Mucosa of descending colon (tissue), 3 donors: ENCODE measurements at regions not wholly inside any gene's neighbourhood (a gene's known extent, or its start where the extent isn't known, plus 50 kb on each side); places are given as distances from the start of the nearest gene placed in this dataset.
A peak's percentile ranks its signal among the peaks of the same experiment; 100 is the strongest.

Experiments
- ATAC-seq: fragments of 200-7000 bp; cut with Tn5 transposase; one replicate; pipeline ENCODE4 v1.9.1; 2020; ENCODE audit warnings: mild to moderate bottlenecking, moderate library complexity
- DNase-seq, 3 donors: peaks; one replicate each; pipeline ENCODE4 v3.0.0-alpha.2; 2020
- H3K36me3 ChIP-seq: fragments of 200-600 bp; one replicate; pipeline ENCODE4 v1.8.0; 2021; ENCODE audit warnings: low read depth, mild to moderate bottlenecking
- H3K4me1 ChIP-seq: fragments of 200-600 bp; one replicate; pipeline ENCODE4 v1.8.0; 2021; ENCODE audit warnings: low read depth, mild to moderate bottlenecking
- H3K4me3 ChIP-seq: fragments of 200-600 bp; one replicate; pipeline ENCODE4 v1.8.0; 2021; ENCODE audit warnings: mild to moderate bottlenecking
- H3K9me3 ChIP-seq: fragments of 200-600 bp; one replicate; pipeline ENCODE4 v1.8.0; 2021; ENCODE audit warnings: mild to moderate bottlenecking
- intact Hi-C, 2 donors: fragments of 100-400 bp; cut with DNase I in 1 of 2; cut with micrococcal nuclease in 1 of 2; formaldehyde crosslinking; loops; one replicate each; pipeline versions ENCODE4 v1.11.0 to v1.11.1; 2022; cut with DNase I, micrococcal nuclease
- TF ChIP-seq, protein P1 (sequence below): fragments of 200-600 bp; IDR thresholded peaks from one replicate; pipeline ENCODE4 v1.8.0; 2022; ENCODE audit warnings: antibody characterized with exemption, mild to moderate bottlenecking
- donor health status: DM: no; HTN: no; CAD: no; lungs with moderate emphysema.
- donor health status: DM: no; HTN: no; CAD: no.
- donor health status: DM: no; HTN: yes; CAD: no.

DNA sequence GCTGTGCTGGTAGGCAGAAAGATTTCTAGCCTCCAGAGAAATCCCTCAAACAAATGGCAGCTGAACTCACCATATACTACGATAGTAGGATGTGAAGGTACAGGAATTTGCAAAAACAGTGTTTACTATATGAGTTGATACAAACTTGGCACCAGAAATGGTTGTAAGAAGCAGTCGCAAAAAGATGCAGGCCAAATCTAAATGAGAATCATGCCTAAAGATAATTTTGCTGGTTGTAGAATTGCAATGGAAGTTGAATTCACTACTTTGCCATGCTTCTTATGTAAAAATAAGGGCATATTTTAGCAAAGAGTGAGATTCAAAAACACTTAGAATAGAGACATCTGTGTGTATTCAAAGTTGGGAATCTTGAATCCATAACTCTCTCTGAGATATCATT is 924.7 kb downstream of the SUCLG1 start:
- no peak overlapping the region for H3K4me3 ChIP-seq
- no peaks in the 10 kb centered on the region for H3K9me3 ChIP-seq
- TF ChIP-seq, protein P1, sequence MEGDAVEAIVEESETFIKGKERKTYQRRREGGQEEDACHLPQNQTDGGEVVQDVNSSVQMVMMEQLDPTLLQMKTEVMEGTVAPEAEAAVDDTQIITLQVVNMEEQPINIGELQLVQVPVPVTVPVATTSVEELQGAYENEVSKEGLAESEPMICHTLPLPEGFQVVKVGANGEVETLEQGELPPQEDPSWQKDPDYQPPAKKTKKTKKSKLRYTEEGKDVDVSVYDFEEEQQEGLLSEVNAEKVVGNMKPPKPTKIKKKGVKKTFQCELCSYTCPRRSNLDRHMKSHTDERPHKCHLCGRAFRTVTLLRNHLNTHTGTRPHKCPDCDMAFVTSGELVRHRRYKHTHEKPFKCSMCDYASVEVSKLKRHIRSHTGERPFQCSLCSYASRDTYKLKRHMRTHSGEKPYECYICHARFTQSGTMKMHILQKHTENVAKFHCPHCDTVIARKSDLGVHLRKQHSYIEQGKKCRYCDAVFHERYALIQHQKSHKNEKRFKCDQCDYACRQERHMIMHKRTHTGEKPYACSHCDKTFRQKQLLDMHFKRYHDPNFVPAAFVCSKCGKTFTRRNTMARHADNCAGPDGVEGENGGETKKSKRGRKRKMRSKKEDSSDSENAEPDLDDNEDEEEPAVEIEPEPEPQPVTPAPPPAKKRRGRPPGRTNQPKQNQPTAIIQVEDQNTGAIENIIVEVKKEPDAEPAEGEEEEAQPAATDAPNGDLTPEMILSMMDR = no peak
- intact Hi-C loops = no loop called here
- no peak for ATAC-seq
- H3K4me1 ChIP-seq = no peaks in the 10 kb centered on the region
- no peaks in the 10 kb centered on the region for H3K36me3 ChIP-seq
- DNase-seq = no peak

DNA sequence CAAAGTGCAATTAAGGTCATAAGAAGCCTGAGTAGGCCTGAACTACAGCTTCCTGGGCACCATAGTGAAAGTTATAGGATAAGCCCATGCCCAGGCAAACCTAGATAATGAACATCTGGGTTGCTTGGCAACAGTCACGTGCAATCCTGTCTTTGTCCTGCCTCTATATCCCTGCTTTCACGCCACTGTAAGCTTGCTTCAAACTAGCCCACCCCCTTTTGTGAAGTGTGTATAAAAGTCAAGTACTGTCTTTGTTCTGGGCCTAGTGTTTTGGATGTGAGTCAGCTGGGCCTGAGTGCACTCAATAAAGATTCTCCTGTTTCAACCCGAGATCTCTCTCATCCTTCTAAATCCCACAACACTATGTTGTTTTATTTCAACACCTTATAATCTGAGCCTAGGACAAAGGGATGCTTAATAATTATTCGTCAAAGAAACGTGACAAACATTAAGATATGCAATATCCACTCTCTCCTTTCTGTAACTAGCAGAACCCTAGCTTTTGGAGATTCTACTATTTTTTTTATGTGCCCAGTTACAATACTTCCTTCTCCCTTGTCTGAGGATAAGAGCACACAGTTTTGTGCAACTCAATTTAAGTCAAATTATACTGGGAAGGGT is 927.8 kb downstream of the SUCLG1 start:
- TF ChIP-seq, protein P1 = no peak
- H3K4me3 ChIP-seq = no peak overlapping the region
- H3K4me1 ChIP-seq = no peaks in the 10 kb centered on the region
- no peaks in the 10 kb centered on the region for H3K36me3 ChIP-seq
- DNase-seq (no peak), ATAC-seq (no peak)
- intact Hi-C loops = no loop called here
- H3K9me3 ChIP-seq = no peaks in the 10 kb centered on the region

DNA sequence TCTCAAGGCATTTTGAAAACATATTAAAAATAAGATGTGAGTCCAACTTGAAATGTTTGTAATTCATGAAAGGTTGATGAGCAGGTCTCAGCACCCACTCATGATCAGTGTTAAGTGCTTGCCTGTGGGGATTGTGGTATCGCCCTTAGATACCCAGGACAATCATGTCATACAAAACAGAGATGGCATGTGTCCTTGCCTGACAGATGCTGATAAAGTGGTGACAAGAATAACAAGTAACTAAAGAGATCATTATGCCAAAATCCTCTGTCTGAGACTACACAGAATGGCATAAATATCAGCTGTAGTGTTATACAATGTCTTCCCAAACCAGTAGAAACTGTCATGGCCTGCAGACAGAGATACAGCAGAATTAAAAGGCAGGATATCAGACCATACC is 930.3 kb downstream of the SUCLG1 start:
- ATAC-seq (no peak), DNase-seq (no peak)
- intact Hi-C loops = no loop called here
- TF ChIP-seq, protein P1 = no peak
- no peaks in the 10 kb centered on the region for H3K4me1 ChIP-seq
- H3K9me3 ChIP-seq = no peaks in the 10 kb centered on the region
- H3K4me3 ChIP-seq = no peak overlapping the region
- H3K36me3 ChIP-seq = no peaks in the 10 kb centered on the region

DNA sequence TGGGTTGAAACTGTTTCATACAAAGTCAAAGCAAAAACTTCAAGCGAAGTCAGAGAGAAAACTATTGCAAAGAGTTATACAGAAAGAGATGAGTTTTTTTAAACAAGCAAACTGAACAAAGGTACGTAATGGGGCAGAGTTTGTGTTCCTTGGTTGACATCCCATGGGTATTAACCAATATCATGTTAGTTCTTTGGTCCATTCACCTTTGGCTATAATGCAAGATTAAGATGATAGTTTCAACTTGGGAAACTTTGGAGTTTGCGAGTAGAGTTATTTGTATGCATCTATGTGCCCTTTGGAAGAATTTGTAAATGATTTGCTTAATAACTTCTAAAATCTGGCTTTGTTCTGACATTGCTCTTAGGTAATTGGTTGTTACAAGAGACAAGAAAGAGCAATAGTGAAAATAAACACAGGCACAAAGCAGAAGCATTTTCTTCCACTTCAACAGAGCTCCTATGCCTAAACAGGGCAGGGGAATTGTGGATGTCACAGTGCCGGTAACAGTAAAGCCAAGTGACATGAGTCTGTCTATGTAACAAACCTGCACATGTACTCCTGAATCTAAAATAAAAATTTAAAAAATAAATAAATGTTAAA is 936.1 kb downstream of the SUCLG1 start:
- Histone ChIP-seq H3K4me1 (no peaks in the 10 kb centered on the region), H3K4me3 (no peak overlapping the region), H3K36me3 (no peaks in the 10 kb centered on the region), H3K9me3 (peaks cover 8% of the 10 kb centered on the region)
- intact Hi-C loops = no loop called here
- DNase-seq = no peak
- TF ChIP-seq, protein P1 = no peak
- no peak for ATAC-seq

DNA sequence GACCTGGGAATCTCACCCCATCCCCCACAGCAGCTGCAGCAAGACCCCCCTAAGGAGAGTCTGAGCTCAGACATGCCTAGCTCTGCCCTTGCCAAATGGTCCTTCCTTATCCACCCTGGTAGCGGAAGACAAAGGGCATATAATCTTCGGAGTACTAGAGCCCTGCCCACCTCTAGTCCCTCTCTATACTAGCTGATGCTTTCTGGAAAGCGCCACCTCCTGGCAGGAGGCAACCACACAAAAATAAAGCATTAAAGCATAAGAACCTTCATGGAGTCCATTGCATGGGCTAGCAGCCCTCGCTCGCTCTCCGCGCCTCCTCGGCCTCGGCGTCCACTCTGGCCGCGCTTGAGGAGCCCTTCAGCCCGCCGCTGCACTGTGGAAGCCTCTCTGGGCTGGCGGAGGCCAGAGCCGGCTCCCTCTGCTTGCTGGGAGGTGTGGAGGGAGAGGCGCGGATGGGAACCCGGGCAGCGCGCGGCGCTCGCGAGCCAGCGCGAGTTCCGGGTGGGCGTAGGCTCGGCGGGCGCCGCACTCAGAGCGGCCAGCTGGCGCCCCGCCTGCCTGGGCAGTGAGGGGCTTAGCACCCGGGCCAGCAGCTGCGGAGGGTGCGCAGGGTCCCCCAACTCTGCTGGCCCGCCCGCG is 941.2 kb downstream of the SUCLG1 start:
- peaks cover 14% of the 10 kb centered on the region for H3K9me3 ChIP-seq
- ATAC-seq = no peak
- DNase-seq = peak in 1 of 3 donors; percentile 39
- intact Hi-C loops = no loop called here
- no peak overlapping the region for H3K4me3 ChIP-seq
- TF ChIP-seq, protein P1 = no peak
- no peaks in the 10 kb centered on the region for H3K4me1 ChIP-seq
- no peaks in the 10 kb centered on the region for H3K36me3 ChIP-seq
